ENCODE measurements at regions not wholly inside any gene's neighbourhood (a gene's known extent, or its start where the extent isn't known, plus 50 kb on each side); places are given as distances from the start of the nearest gene placed in this dataset.

GRCh38 chrX:21126661-21127060, 247.6 kb upstream of the CNKSR2 start:
- no peak overlapping the region for H3K27ac ChIP-seq (ENCODE audit: low read depth, low read length)
- H3K4me3 ChIP-seq (ENCODE audit: low read depth, low read length), result no peak overlapping the region
- no peak overlapping the region for H2AFZ ChIP-seq (ENCODE audit: low read length, unreplicated experiment)
- H3K4me1 ChIP-seq (ENCODE audit: control insufficient read depth, insufficient read depth, low read length, unreplicated experiment), result no peaks in the 10 kb centered on the region
- H3K79me2 ChIP-seq (ENCODE audit: control insufficient read depth, insufficient read depth, low read length, unreplicated experiment), result no peaks in the 10 kb centered on the region
- H3K36me3 ChIP-seq (ENCODE audit: insufficient read depth, low read length), result no peaks in the 10 kb centered on the region
- H3K27me3 ChIP-seq (ENCODE audit: insufficient read depth, low read length), result no peaks in the 10 kb centered on the region

- Histone ChIP-seq H3K79me2 (ENCODE audit: control insufficient read depth, insufficient read depth, low read length, unreplicated experiment) (no peaks in the 10 kb centered on the region), H3K27me3 (ENCODE audit: insufficient read depth, low read length) (no peaks in the 10 kb centered on the region), H3K27ac (ENCODE audit: low read depth, low read length) (no peak overlapping the region), H3K4me3 (ENCODE audit: low read depth, low read length) (no peak overlapping the region), H2AFZ (ENCODE audit: low read length, unreplicated experiment) (no peak overlapping the region), H3K36me3 (ENCODE audit: insufficient read depth, low read length) (no peaks in the 10 kb centered on the region), H3K4me1 (ENCODE audit: control insufficient read depth, insufficient read depth, low read length, unreplicated experiment) (no peaks in the 10 kb centered on the region)
These were observed 242.9 kb upstream of the CNKSR2 start for GRCh38 chrX:21131346-21131745.

DNA sequence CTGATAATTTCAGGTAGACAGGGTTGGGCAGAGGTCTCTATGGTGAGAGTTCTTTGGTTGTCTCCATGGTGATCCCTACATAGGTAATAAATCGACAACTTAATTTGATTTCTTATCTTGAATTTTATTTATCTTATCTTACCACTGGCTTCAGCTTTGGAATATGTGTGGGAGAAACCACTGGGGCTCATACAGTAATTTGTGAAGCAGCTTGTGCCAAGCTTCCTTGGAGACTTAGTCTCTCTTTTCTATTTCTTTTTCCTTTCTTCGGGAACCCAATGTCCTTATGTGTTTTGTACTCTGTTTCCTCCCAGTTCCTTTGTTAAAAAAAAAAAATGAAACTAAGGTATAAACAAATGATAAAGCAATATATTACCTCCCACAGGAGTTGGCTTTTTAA, 242.4 kb upstream of the CNKSR2 start:
- Histone ChIP-seq H3K27me3 (ENCODE audit: insufficient read depth, low read length) (no peaks in the 10 kb centered on the region), H3K4me1 (ENCODE audit: control insufficient read depth, insufficient read depth, low read length, unreplicated experiment) (no peaks in the 10 kb centered on the region), H3K27ac (ENCODE audit: low read depth, low read length) (no peak overlapping the region), H3K4me3 (ENCODE audit: low read depth, low read length) (no peak overlapping the region), H3K79me2 (ENCODE audit: control insufficient read depth, insufficient read depth, low read length, unreplicated experiment) (no peaks in the 10 kb centered on the region), H3K36me3 (ENCODE audit: insufficient read depth, low read length) (no peaks in the 10 kb centered on the region), H2AFZ (ENCODE audit: low read length, unreplicated experiment) (no peak overlapping the region)

GRCh38 chrX:21132686-21133393, 241.4 kb upstream of the CNKSR2 start:
- H3K27ac ChIP-seq (ENCODE audit: low read depth, low read length), result no peak overlapping the region
- no peaks in the 10 kb centered on the region for H3K36me3 ChIP-seq (ENCODE audit: insufficient read depth, low read length)
- H3K79me2 ChIP-seq (ENCODE audit: control insufficient read depth, insufficient read depth, low read length, unreplicated experiment), result no peaks in the 10 kb centered on the region
- H3K4me3 ChIP-seq (ENCODE audit: low read depth, low read length), result no peak overlapping the region
- no peaks in the 10 kb centered on the region for H3K4me1 ChIP-seq (ENCODE audit: control insufficient read depth, insufficient read depth, low read length, unreplicated experiment)
- H3K27me3 ChIP-seq (ENCODE audit: insufficient read depth, low read length), result no peaks in the 10 kb centered on the region
- no peak overlapping the region for H2AFZ ChIP-seq (ENCODE audit: low read length, unreplicated experiment)

- no peaks in the 10 kb centered on the region for H3K27me3 ChIP-seq (ENCODE audit: insufficient read depth, low read length)
- H3K27ac ChIP-seq (ENCODE audit: low read depth, low read length), result no peak overlapping the region
- no peak overlapping the region for H3K4me3 ChIP-seq (ENCODE audit: low read depth, low read length)
- H3K79me2 ChIP-seq (ENCODE audit: control insufficient read depth, insufficient read depth, low read length, unreplicated experiment), result no peaks in the 10 kb centered on the region
- H3K36me3 ChIP-seq (ENCODE audit: insufficient read depth, low read length), result no peaks in the 10 kb centered on the region
- peaks cover 6% of the 10 kb centered on the region for H3K4me1 ChIP-seq (ENCODE audit: control insufficient read depth, insufficient read depth, low read length, unreplicated experiment)
- H2AFZ ChIP-seq (ENCODE audit: low read length, unreplicated experiment), result no peak overlapping the region
These were observed 224.0 kb upstream of the CNKSR2 start for GRCh38 chrX:21150208-21150607.

DNA sequence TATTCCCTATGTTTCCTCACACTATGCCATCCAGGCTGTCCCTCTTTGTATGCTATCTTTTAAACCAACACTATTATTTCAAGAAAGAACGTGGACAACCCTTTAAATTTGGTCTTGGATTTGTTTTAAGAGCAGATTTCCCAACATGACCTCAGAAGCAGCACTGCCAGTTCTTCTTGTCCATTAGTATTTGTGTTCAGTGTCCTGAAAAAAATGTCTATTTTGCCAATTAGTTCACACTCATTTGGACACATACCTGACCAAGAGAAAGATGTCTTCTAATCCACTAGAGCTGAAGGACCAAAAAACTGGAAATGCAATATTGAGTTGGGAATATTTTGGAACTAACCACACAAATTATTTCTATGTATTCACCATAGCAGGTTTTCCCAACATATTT, 223.2 kb upstream of the CNKSR2 start:
- Histone ChIP-seq H3K4me3 (ENCODE audit: low read depth, low read length) (no peak overlapping the region), H2AFZ (ENCODE audit: low read length, unreplicated experiment) (no peak overlapping the region), H3K27ac (ENCODE audit: low read depth, low read length) (no peak overlapping the region), H3K27me3 (ENCODE audit: insufficient read depth, low read length) (no peaks in the 10 kb centered on the region), H3K36me3 (ENCODE audit: insufficient read depth, low read length) (no peaks in the 10 kb centered on the region), H3K79me2 (ENCODE audit: control insufficient read depth, insufficient read depth, low read length, unreplicated experiment) (no peaks in the 10 kb centered on the region), H3K4me1 (ENCODE audit: control insufficient read depth, insufficient read depth, low read length, unreplicated experiment) (peaks cover 6% of the 10 kb centered on the region)

- H3K36me3 ChIP-seq (ENCODE audit: insufficient read depth, low read length), result no peaks in the 10 kb centered on the region
- H3K4me1 ChIP-seq (ENCODE audit: control insufficient read depth, insufficient read depth, low read length, unreplicated experiment), result peaks cover 6% of the 10 kb centered on the region
- H3K27me3 ChIP-seq (ENCODE audit: insufficient read depth, low read length), result no peaks in the 10 kb centered on the region
- H2AFZ ChIP-seq (ENCODE audit: low read length, unreplicated experiment), result peak overlapping the region; percentile 75
- no peak overlapping the region for H3K4me3 ChIP-seq (ENCODE audit: low read depth, low read length)
- H3K79me2 ChIP-seq (ENCODE audit: control insufficient read depth, insufficient read depth, low read length, unreplicated experiment), result no peaks in the 10 kb centered on the region
- peak overlapping the region; percentile 26; the same call in 1 of the 2 replicates for H3K27ac ChIP-seq (ENCODE audit: low read depth, low read length)
These were observed 221.2 kb upstream of the CNKSR2 start for GRCh38 chrX:21153033-21153432.

- H3K4me1 ChIP-seq (ENCODE audit: control insufficient read depth, insufficient read depth, low read length, unreplicated experiment), result peaks cover 6% of the 10 kb centered on the region
- H3K79me2 ChIP-seq (ENCODE audit: control insufficient read depth, insufficient read depth, low read length, unreplicated experiment), result no peaks in the 10 kb centered on the region
- H2AFZ ChIP-seq (ENCODE audit: low read length, unreplicated experiment), result peak overlapping the region; percentile 75
- H3K4me3 ChIP-seq (ENCODE audit: low read depth, low read length), result no peak overlapping the region
- H3K36me3 ChIP-seq (ENCODE audit: insufficient read depth, low read length), result no peaks in the 10 kb centered on the region
- no peaks in the 10 kb centered on the region for H3K27me3 ChIP-seq (ENCODE audit: insufficient read depth, low read length)
- H3K27ac ChIP-seq (ENCODE audit: low read depth, low read length), result peak overlapping the region; percentile 26; the same call in 1 of the 2 replicates
These were observed 220.7 kb upstream of the CNKSR2 start for GRCh38 chrX:21153503-21153902.

DNA sequence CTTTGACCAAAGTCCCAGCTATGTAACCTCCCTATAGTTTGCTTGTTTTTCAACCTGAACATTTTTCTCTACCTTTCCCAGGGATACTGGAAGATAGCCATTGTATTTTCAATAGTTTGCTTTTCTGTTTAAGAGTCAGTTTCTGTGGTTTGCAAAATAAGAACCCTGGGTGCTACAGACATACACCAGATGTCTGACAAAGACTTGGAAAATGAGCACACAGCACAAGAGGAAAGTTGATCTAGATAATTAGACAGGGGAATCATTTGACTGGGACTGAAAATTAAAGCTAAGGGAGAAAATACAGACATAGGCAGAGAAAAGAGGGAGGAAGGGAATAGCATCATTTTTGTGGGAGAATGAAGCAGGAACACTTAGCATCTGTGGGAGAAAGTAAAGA, 218.3 kb upstream of the CNKSR2 start:
- Histone ChIP-seq H3K4me3 (ENCODE audit: low read depth, low read length) (no peak overlapping the region), H3K36me3 (ENCODE audit: insufficient read depth, low read length) (no peaks in the 10 kb centered on the region), H3K4me1 (ENCODE audit: control insufficient read depth, insufficient read depth, low read length, unreplicated experiment) (peaks cover 6% of the 10 kb centered on the region), H2AFZ (ENCODE audit: low read length, unreplicated experiment) (no peak overlapping the region), H3K27ac (ENCODE audit: low read depth, low read length) (no peak overlapping the region), H3K27me3 (ENCODE audit: insufficient read depth, low read length) (no peaks in the 10 kb centered on the region), H3K79me2 (ENCODE audit: control insufficient read depth, insufficient read depth, low read length, unreplicated experiment) (no peaks in the 10 kb centered on the region)

GRCh38 chrX:21156632-21157031, 217.6 kb upstream of the CNKSR2 start:
- peaks cover 6% of the 10 kb centered on the region for H3K4me1 ChIP-seq (ENCODE audit: control insufficient read depth, insufficient read depth, low read length, unreplicated experiment)
- H3K4me3 ChIP-seq (ENCODE audit: low read depth, low read length), result no peak overlapping the region
- no peak overlapping the region for H3K27ac ChIP-seq (ENCODE audit: low read depth, low read length)
- H2AFZ ChIP-seq (ENCODE audit: low read length, unreplicated experiment), result no peak overlapping the region
- no peaks in the 10 kb centered on the region for H3K27me3 ChIP-seq (ENCODE audit: insufficient read depth, low read length)
- H3K79me2 ChIP-seq (ENCODE audit: control insufficient read depth, insufficient read depth, low read length, unreplicated experiment), result no peaks in the 10 kb centered on the region
- no peaks in the 10 kb centered on the region for H3K36me3 ChIP-seq (ENCODE audit: insufficient read depth, low read length)

GRCh38 chrX:21158678-21159077, 215.5 kb upstream of the CNKSR2 start:
- Histone ChIP-seq H3K27ac (ENCODE audit: low read depth, low read length) (no peak overlapping the region), H3K27me3 (ENCODE audit: insufficient read depth, low read length) (no peaks in the 10 kb centered on the region), H2AFZ (ENCODE audit: low read length, unreplicated experiment) (no peak overlapping the region), H3K79me2 (ENCODE audit: control insufficient read depth, insufficient read depth, low read length, unreplicated experiment) (no peaks in the 10 kb centered on the region), H3K36me3 (ENCODE audit: insufficient read depth, low read length) (no peaks in the 10 kb centered on the region), H3K4me3 (ENCODE audit: low read depth, low read length) (no peak overlapping the region), H3K4me1 (ENCODE audit: control insufficient read depth, insufficient read depth, low read length, unreplicated experiment) (peaks cover under 1% of the 10 kb centered on the region)
